ENCODE measurements at regions not wholly inside any gene's neighbourhood (a gene's known extent, or its start where the extent isn't known, plus 50 kb on each side); places are given as distances from the start of the nearest gene placed in this dataset.

GRCh38 chr1:30618335-30618747 is 105.0 kb downstream of the MATN1 start:
- no peaks in the 10 kb centered on the region for H3K79me2 ChIP-seq (replicated peaks; ENCODE audit: insufficient read depth, low read length)
- H3K27me3 ChIP-seq (ENCODE audit: insufficient read depth, low read depth, low read length): no peaks in the 10 kb centered on the region
- H3K9ac ChIP-seq (ENCODE audit: low read length): no peak overlapping the region
- no peak overlapping the region for H2AFZ ChIP-seq (ENCODE audit: low read depth, low read length)
- H3F3A ChIP-seq (ENCODE audit: insufficient read depth, low read length, poor library complexity, severe bottlenecking): no peaks in the 10 kb centered on the region
- H4K20me1 ChIP-seq (ENCODE audit: insufficient read depth): no peaks in the 10 kb centered on the region
- no peak overlapping the region for H3K4me2 ChIP-seq (ENCODE audit: low read length)
- no peak overlapping the region for H3K4me3 ChIP-seq (ENCODE audit: low read length)
- H3K27ac ChIP-seq (ENCODE audit: low read length): no peak overlapping the region
- H3K36me3 ChIP-seq (ENCODE audit: insufficient read depth, low read length): no peaks in the 10 kb centered on the region
- no peaks in the 10 kb centered on the region for H3K9me2 ChIP-seq (ENCODE audit: insufficient read depth, low read length)
- peaks cover 3% of the 10 kb centered on the region for H3K9me3 ChIP-seq (ENCODE audit: low read length)
- TF ChIP-seq POLR2AphosphoS5 (IDR thresholded peaks at IDR 0.05) (no peak), SMC3 (conservative IDR thresholded peaks at IDR 0.05; ENCODE audit: poor library complexity) (no peak), EP300 (conservative IDR thresholded peaks at IDR 0.05; ENCODE audit: poor library complexity, severe bottlenecking) (no peak)
- TF ChIP-seq, protein P1, sequence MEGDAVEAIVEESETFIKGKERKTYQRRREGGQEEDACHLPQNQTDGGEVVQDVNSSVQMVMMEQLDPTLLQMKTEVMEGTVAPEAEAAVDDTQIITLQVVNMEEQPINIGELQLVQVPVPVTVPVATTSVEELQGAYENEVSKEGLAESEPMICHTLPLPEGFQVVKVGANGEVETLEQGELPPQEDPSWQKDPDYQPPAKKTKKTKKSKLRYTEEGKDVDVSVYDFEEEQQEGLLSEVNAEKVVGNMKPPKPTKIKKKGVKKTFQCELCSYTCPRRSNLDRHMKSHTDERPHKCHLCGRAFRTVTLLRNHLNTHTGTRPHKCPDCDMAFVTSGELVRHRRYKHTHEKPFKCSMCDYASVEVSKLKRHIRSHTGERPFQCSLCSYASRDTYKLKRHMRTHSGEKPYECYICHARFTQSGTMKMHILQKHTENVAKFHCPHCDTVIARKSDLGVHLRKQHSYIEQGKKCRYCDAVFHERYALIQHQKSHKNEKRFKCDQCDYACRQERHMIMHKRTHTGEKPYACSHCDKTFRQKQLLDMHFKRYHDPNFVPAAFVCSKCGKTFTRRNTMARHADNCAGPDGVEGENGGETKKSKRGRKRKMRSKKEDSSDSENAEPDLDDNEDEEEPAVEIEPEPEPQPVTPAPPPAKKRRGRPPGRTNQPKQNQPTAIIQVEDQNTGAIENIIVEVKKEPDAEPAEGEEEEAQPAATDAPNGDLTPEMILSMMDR (IDR thresholded peaks at IDR 0.05; ENCODE audit: poor library complexity, severe bottlenecking): no peak

- Histone ChIP-seq H4K20me1 (ENCODE audit: insufficient read depth) (no peaks in the 10 kb centered on the region), H3K36me3 (ENCODE audit: insufficient read depth, low read length) (no peaks in the 10 kb centered on the region), H3K9me2 (ENCODE audit: insufficient read depth, low read length) (no peaks in the 10 kb centered on the region), H3K27me3 (ENCODE audit: insufficient read depth, low read depth, low read length) (no peaks in the 10 kb centered on the region), H3K9ac (ENCODE audit: low read length) (no peak overlapping the region), H3K4me2 (ENCODE audit: low read length) (no peak overlapping the region), H3K79me2 (replicated peaks; ENCODE audit: insufficient read depth, low read length) (no peaks in the 10 kb centered on the region), H3K4me3 (ENCODE audit: low read length) (no peak overlapping the region), H3K27ac (ENCODE audit: low read length) (no peak overlapping the region), H3K9me3 (ENCODE audit: low read length) (no peaks in the 10 kb centered on the region), H3F3A (ENCODE audit: insufficient read depth, low read length, poor library complexity, severe bottlenecking) (no peaks in the 10 kb centered on the region), H2AFZ (ENCODE audit: low read depth, low read length) (no peak overlapping the region)
- no peak for TF ChIP-seq POLR2AphosphoS5 (IDR thresholded peaks at IDR 0.05)
- TF ChIP-seq, protein P2, sequence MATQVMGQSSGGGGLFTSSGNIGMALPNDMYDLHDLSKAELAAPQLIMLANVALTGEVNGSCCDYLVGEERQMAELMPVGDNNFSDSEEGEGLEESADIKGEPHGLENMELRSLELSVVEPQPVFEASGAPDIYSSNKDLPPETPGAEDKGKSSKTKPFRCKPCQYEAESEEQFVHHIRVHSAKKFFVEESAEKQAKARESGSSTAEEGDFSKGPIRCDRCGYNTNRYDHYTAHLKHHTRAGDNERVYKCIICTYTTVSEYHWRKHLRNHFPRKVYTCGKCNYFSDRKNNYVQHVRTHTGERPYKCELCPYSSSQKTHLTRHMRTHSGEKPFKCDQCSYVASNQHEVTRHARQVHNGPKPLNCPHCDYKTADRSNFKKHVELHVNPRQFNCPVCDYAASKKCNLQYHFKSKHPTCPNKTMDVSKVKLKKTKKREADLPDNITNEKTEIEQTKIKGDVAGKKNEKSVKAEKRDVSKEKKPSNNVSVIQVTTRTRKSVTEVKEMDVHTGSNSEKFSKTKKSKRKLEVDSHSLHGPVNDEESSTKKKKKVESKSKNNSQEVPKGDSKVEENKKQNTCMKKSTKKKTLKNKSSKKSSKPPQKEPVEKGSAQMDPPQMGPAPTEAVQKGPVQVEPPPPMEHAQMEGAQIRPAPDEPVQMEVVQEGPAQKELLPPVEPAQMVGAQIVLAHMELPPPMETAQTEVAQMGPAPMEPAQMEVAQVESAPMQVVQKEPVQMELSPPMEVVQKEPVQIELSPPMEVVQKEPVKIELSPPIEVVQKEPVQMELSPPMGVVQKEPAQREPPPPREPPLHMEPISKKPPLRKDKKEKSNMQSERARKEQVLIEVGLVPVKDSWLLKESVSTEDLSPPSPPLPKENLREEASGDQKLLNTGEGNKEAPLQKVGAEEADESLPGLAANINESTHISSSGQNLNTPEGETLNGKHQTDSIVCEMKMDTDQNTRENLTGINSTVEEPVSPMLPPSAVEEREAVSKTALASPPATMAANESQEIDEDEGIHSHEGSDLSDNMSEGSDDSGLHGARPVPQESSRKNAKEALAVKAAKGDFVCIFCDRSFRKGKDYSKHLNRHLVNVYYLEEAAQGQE (IDR thresholded peaks at IDR 0.05; ENCODE audit: borderline replicate concordance): no peak
Measured at GRCh38 chr1:30616759-30617158, 106.6 kb downstream of the MATN1 start.

DNA sequence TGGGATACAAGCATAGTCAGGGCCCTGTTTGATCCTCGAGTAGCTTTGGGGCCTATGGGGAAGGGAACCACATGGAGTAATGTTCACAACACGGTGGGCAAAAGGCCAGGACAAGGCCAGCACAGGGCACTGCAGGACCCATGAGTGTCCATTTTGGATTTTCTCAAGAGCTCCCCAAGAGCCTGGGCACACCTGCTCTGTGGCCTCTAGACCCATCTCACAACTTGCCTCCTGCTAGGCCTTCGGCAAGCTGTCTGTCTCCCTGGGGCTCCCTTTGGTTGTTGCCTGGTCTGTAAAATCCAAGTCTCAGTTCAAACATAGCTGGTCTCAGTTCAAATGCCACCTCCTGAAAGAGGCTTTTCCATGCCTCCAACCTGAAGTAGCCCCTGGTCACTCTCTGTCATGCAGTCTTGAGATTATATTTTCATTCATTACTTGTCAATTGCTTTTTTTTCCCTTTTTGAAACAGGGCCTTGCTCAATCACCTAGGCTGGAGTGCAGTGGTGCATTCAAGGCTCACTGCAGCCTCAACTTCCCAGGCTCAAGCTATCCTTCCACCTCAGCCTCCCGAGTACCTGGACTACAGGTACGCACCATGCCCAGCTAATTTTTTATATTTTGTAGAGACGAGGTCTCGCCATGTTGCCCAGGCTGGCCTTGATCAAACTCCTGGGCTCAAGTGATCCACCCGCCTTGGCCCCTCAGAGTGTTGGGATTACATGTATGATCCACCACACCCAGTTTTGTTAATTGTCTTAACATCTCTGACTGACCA is 107.4 kb downstream of the MATN1 start:
- no peaks in the 10 kb centered on the region for H3K9me3 ChIP-seq (ENCODE audit: low read length)
- H3F3A ChIP-seq (ENCODE audit: insufficient read depth, low read length, poor library complexity, severe bottlenecking): no peaks in the 10 kb centered on the region
- H3K79me2 ChIP-seq (replicated peaks; ENCODE audit: insufficient read depth, low read length): no peaks in the 10 kb centered on the region
- no peaks in the 10 kb centered on the region for H3K9me2 ChIP-seq (ENCODE audit: insufficient read depth, low read length)
- no peaks in the 10 kb centered on the region for H3K27me3 ChIP-seq (ENCODE audit: insufficient read depth, low read depth, low read length)
- no peak overlapping the region for H3K4me3 ChIP-seq (ENCODE audit: low read length)
- no peaks in the 10 kb centered on the region for H4K20me1 ChIP-seq (ENCODE audit: insufficient read depth)
- H3K27ac ChIP-seq (ENCODE audit: low read length): no peak overlapping the region
- H3K4me2 ChIP-seq (ENCODE audit: low read length): no peak overlapping the region
- TF ChIP-seq SMC3 (conservative IDR thresholded peaks at IDR 0.05; ENCODE audit: poor library complexity) (no peak), MXI1 (conservative IDR thresholded peaks at IDR 0.05; ENCODE audit: poor library complexity, severe bottlenecking) (no peak), TAF1 (IDR thresholded peaks at IDR 0.05; ENCODE audit: low read depth) (no peak), POLR2AphosphoS5 (IDR thresholded peaks at IDR 0.05) (no peak), EZH2 (IDR thresholded peaks at IDR 0.05; ENCODE audit: borderline replicate concordance, insufficient read depth, low read length, poor library complexity, severe bottlenecking) (no peak), EP300 (conservative IDR thresholded peaks at IDR 0.05; ENCODE audit: poor library complexity, severe bottlenecking) (no peak)
- TF ChIP-seq, protein P2 (IDR thresholded peaks at IDR 0.05; ENCODE audit: borderline replicate concordance): no peak
- TF ChIP-seq, protein P1 (IDR thresholded peaks at IDR 0.05; ENCODE audit: poor library complexity, severe bottlenecking): no peak
- H3K9ac ChIP-seq (ENCODE audit: low read length): no peak overlapping the region
- H3K36me3 ChIP-seq (ENCODE audit: insufficient read depth, low read length): no peaks in the 10 kb centered on the region
- no peak overlapping the region for H2AFZ ChIP-seq (ENCODE audit: low read depth, low read length)

All from neural cell (in vitro differentiated cells).